ENCODE measurements at regions not wholly inside any gene's neighbourhood (a gene's known extent, or its start where the extent isn't known, plus 50 kb on each side); places are given as distances from the start of the nearest gene placed in this dataset.

DNA sequence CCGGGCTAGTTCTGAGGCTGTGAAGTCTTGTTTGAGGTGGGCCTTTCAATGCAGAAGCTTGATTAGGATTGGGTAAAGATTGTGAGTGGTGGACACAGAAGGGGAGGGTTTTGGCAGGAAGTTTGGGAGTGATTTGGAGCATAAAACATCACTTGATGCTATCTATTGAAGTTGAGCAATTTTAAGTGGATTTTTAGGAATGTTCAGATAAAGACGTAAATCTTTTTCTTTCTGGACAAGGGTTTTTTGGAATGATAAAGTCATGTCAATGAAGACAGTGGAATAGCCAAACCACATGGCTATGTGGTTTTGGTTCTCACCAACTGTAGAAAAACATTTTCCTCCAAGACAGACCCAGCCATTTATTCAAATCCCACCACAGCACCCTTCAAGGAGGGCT, 111.2 kb upstream of the SNX19 start:
- TF ChIP-seq CTCF (IDR thresholded peaks at IDR 0.05) (no peak), POLR2A (IDR thresholded peaks at IDR 0.05) (no peak)
